GM18498 (cell line): ENCODE measurements at regions not wholly inside any gene's neighbourhood (a gene's known extent, or its start where the extent isn't known, plus 50 kb on each side); places are given as distances from the start of the nearest gene placed in this dataset.

Source experiments
- ATAC-seq: cut with Tn5 transposase; IDR thresholded peaks from one replicate; pipeline ENCODE4 v1.9.1; 2021; ENCODE audit warnings: mild to moderate bottlenecking, moderate library complexity; ENCODE audit not compliant: unreplicated experiment

GRCh38 chr12:125222876-125223275, 157.6 kb downstream of the AACS start:
- ATAC-seq: no peak

GRCh38 chr12:125225641-125226040, 160.4 kb downstream of the AACS start:
- no peak for ATAC-seq

- ATAC-seq: no peak
Measured at GRCh38 chr12:125228519-125229260, 163.5 kb downstream of the AACS start.

GRCh38 chr12:125229878-125230530, 164.8 kb downstream of the AACS start:
- no peak for ATAC-seq

- no peak for ATAC-seq
Measured at GRCh38 chr12:125233319-125233718, 168.1 kb downstream of the AACS start.

GRCh38 chr12:125239563-125239962, 174.3 kb downstream of the AACS start:
- no peak for ATAC-seq

GRCh38 chr12:125240717-125241116, 175.5 kb downstream of the AACS start:
- ATAC-seq: no peak

- no peak for ATAC-seq
Measured at GRCh38 chr12:125243811-125244210, 178.6 kb downstream of the AACS start.

GRCh38 chr12:125244338-125244737, 179.1 kb downstream of the AACS start:
- ATAC-seq: no peak

GRCh38 chr12:125245581-125246557, 180.6 kb downstream of the AACS start:
- no peak for ATAC-seq

- no peak for ATAC-seq
Measured at GRCh38 chr12:125247477-125247876, 182.2 kb downstream of the AACS start.

GRCh38 chr12:125249066-125249824, 184.0 kb downstream of the AACS start:
- no peak for ATAC-seq

- ATAC-seq: no peak
Measured at GRCh38 chr12:125249932-125250331, 184.7 kb downstream of the AACS start.

- ATAC-seq: no peak
Measured at GRCh38 chr12:125254236-125254635, 189.0 kb downstream of the AACS start.

- no peak for ATAC-seq
Measured at GRCh38 chr12:125254856-125255255, 189.6 kb downstream of the AACS start.

GRCh38 chr12:125255935-125256633, 190.8 kb downstream of the AACS start:
- ATAC-seq: no peak

GRCh38 chr12:125256634-125256936, 191.3 kb downstream of the AACS start:
- ATAC-seq: no peak

- no peak for ATAC-seq
Measured at GRCh38 chr12:125259178-125259867, 194.1 kb downstream of the AACS start.

- ATAC-seq: no peak
Measured at GRCh38 chr12:125262851-125263250, 197.6 kb downstream of the AACS start.

- no peak for ATAC-seq
Measured at GRCh38 chr12:125263385-125263784, 198.2 kb downstream of the AACS start.
